PC-9 (cell line): ENCODE measurements at regions not wholly inside any gene's neighbourhood (a gene's known extent, or its start where the extent isn't known, plus 50 kb on each side); places are given as distances from the start of the nearest gene placed in this dataset.

ENCODE experiments used
- BruUV-seq: library from RNA; stranded (reverse); fragments of 400-500 nt; replicated peaks from 2 replicates; lab custom pipeline; 2021; lab: Mats Ljungman, UMichigan
- CTCF ChIA-PET: fragments of 300-600 bp; sonication (Branson Sonifier 250); formaldehyde crosslinking; loops from one replicate; lab custom pipeline; 2022; ENCODE audit warnings: antibody characterized with exemption; lab: Charles Lee
- POLR2A ChIA-PET: fragments of 300-600 bp; sonication (Branson Sonifier 250); formaldehyde crosslinking; loops from one replicate; lab custom pipeline; 2022; ENCODE audit warnings: antibody characterized with exemption; ENCODE audit not compliant: unreplicated experiment; lab: Charles Lee
- DNase-seq, 2 experiments: peaks; one replicate each; pipeline versions ENCODE4 v3.0.0 to v3.0.0-alpha.2; 2015 to 2022; ENCODE audit warnings: mixed read lengths in 1 of 2
- H2AFZ ChIP-seq: fragments of 200-600 bp; sonication (generic); 2 replicates; pipeline ENCODE4 v1.8.1; 2017; ENCODE audit warnings: antibody characterized with exemption
- H3F3A ChIP-seq: fragments of 200-600 bp; sonication (generic); 2 replicates; pipeline ENCODE4 v1.8.1; 2017; ENCODE audit warnings: antibody characterized with exemption, mild to moderate bottlenecking, low read depth; ENCODE audit not compliant: insufficient read depth
- H3K27ac ChIP-seq: fragments of 200-600 bp; sonication (generic); 2 replicates; pipeline ENCODE4 v1.6.1; 2016; ENCODE audit warnings: mixed run types
- H3K27me3 ChIP-seq: fragments of 200-600 bp; sonication (generic); 2 replicates; pipeline ENCODE4 v1.6.1; 2016; ENCODE audit warnings: low read depth, mixed run types; ENCODE audit not compliant: insufficient read depth
- H3K36me3 ChIP-seq: fragments of 200-600 bp; sonication (generic); 2 replicates; pipeline ENCODE4 v1.6.1; 2016; ENCODE audit warnings: low read depth, mixed run types
- H3K4me1 ChIP-seq: fragments of 200-600 bp; sonication (generic); replicated peaks from 2 replicates; pipeline ENCODE4 v1.6.1; 2016; ENCODE audit warnings: mixed run types; ENCODE audit not compliant: insufficient read depth
- H3K4me2 ChIP-seq: fragments of 200-600 bp; sonication (generic); 2 replicates; pipeline ENCODE4 v1.6.1; 2017; ENCODE audit warnings: mixed run types
- H3K4me3 ChIP-seq: fragments of 200-600 bp; sonication (generic); 2 replicates; pipeline ENCODE4 v1.6.1; 2016; ENCODE audit warnings: mixed run types
- H3K79me2 ChIP-seq: fragments of 200-600 bp; sonication (generic); 2 replicates; pipeline ENCODE4 v1.6.1; 2017; ENCODE audit warnings: low read depth, mixed run types
- H3K9me2 ChIP-seq: fragments of 200-600 bp; sonication (generic); 2 replicates; pipeline ENCODE4 v1.8.1; 2017; ENCODE audit warnings: mild to moderate bottlenecking; ENCODE audit not compliant: insufficient read depth
- H3K9me3 ChIP-seq: fragments of 200-600 bp; sonication (generic); 2 replicates; pipeline ENCODE4 v1.8.1; 2016; ENCODE audit warnings: low read depth; ENCODE audit not compliant: insufficient read depth
- H4K20me1 ChIP-seq: fragments of 200-600 bp; sonication (generic); 2 replicates; pipeline ENCODE4 v1.8.1; 2017; ENCODE audit not compliant: insufficient read depth
- EZH2 ChIP-seq: fragments of 200-600 bp; sonication (generic); IDR thresholded peaks from 2 replicates; pipeline ENCODE4 v1.8.0; 2017; ENCODE audit warnings: antibody characterized with exemption, low read depth
- intact Hi-C: fragments of 100-400 bp; cut with micrococcal nuclease; formaldehyde crosslinking; loops from one replicate; pipeline ENCODE4 v1.10.0; 2022; ENCODE audit not compliant: unreplicated experiment
- TF ChIP-seq, protein P1 (sequence below): fragments of 200-600 bp; sonication (generic); conservative IDR thresholded peaks from 2 replicates; pipeline ENCODE4 v1.6.1; 2017; ENCODE audit warnings: mixed run types, antibody characterized with exemption, mild to moderate bottlenecking, moderate library complexity

DNA sequence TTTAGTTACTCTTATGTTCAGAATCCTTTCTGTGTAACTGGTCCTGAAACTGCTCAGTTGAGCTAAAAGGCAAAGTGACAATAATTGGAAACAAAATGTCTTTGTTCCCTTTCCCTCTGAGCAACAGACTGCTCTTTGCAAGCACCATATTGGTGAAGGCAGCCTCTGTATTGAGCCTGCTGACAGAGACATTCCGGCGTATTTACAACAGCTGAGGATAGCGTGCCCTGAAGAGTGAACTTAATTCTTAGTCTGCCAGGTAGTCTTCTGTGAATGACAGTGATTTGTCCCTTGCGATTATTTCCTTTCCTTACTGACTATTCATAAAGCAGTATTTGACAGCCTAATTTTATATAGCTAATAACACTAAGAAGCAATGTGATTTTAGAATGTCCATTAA is 239.1 kb downstream of the CPS1 start:
- Histone ChIP-seq H3K4me1 (no peaks in the 10 kb centered on the region), H3K4me2 (no peak overlapping the region), H3K9me3 (no peaks in the 10 kb centered on the region), H3K79me2 (no peaks in the 10 kb centered on the region), H2AFZ (no peak overlapping the region), H3K36me3 (no peaks in the 10 kb centered on the region), H4K20me1 (no peaks in the 10 kb centered on the region), H3K4me3 (no peak overlapping the region), H3K27me3 (no peaks in the 10 kb centered on the region), H3K27ac (no peak overlapping the region), H3F3A (no peaks in the 10 kb centered on the region), H3K9me2 (no peaks in the 10 kb centered on the region)
- no TSS peak for BruUV-seq
- no peak for DNase-seq
- TF ChIP-seq, protein P1, sequence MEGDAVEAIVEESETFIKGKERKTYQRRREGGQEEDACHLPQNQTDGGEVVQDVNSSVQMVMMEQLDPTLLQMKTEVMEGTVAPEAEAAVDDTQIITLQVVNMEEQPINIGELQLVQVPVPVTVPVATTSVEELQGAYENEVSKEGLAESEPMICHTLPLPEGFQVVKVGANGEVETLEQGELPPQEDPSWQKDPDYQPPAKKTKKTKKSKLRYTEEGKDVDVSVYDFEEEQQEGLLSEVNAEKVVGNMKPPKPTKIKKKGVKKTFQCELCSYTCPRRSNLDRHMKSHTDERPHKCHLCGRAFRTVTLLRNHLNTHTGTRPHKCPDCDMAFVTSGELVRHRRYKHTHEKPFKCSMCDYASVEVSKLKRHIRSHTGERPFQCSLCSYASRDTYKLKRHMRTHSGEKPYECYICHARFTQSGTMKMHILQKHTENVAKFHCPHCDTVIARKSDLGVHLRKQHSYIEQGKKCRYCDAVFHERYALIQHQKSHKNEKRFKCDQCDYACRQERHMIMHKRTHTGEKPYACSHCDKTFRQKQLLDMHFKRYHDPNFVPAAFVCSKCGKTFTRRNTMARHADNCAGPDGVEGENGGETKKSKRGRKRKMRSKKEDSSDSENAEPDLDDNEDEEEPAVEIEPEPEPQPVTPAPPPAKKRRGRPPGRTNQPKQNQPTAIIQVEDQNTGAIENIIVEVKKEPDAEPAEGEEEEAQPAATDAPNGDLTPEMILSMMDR: no peak
- ChIA-PET POLR2A (no interaction called here), CTCF (no interaction called here)
- intact Hi-C loops: no loop called here

DNA sequence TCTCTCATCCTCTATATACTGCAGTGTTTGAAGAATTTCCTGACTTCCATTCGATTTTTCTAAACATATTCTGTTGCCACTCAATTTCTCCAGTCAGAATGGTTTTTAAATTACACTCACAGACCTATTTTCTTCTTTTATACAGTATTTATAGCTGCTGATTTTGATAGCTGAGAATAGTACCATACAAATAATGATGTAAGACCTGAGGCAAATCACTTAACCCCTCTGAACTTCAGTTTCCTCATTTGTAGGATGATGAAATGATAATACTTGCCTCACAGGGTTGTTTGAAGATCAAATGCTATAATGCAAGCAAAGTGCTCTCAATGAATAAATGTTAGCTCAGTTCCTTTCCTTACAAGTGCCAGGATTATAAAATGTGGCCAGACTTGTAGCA is 241.8 kb downstream of the CPS1 start:
- Histone ChIP-seq H3K79me2 (no peaks in the 10 kb centered on the region), H3K27ac (no peak overlapping the region), H2AFZ (no peak overlapping the region), H3K9me2 (no peaks in the 10 kb centered on the region), H3K27me3 (no peaks in the 10 kb centered on the region), H3K9me3 (no peaks in the 10 kb centered on the region), H3K4me3 (no peak overlapping the region), H4K20me1 (no peaks in the 10 kb centered on the region), H3K36me3 (no peaks in the 10 kb centered on the region), H3F3A (no peaks in the 10 kb centered on the region), H3K4me1 (no peaks in the 10 kb centered on the region), H3K4me2 (no peak overlapping the region)
- ChIA-PET POLR2A (no interaction called here), CTCF (no interaction called here)
- TF ChIP-seq EZH2: no peak
- TF ChIP-seq, protein P1: no peak
- intact Hi-C loops: no loop called here
- no TSS peak for BruUV-seq
- no peak for DNase-seq

DNA sequence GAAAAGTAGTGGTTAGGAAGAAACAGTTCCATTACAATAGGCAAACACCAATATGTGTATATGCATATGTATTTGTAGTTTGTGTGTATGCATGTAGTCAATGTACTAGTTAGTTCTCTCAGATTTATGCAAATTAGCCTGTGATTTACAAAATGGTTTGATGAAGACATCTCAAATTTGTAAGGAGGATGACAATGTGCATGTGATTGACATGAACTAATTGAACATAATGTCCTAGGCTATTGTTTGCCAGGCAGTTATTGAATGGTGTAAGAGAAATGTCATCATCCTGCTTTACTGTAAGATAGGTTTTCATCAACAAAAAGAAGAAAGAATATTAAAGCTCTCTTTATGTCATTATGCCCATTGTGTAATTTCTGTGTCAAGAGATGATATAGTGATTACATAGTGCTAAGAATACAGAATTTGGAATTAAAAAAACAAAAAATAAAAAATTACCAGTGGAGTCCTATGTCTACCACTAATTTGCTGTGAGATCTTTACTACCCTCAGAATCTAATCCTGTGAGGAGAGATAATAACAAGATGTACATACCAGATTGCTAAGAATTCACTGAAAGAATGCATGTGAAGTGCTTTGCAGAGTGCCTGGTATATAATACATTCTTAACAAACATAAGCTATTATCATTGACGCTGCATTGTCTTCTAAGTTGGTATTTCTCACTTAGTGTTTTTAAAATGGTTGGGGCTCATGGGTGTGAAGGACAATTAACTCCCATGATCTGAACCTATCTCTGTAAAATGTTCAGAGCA is 258.0 kb downstream of the CPS1 start:
- H3K4me3 ChIP-seq: no peak overlapping the region
- H3F3A ChIP-seq: no peaks in the 10 kb centered on the region
- H3K9me3 ChIP-seq: no peaks in the 10 kb centered on the region
- no peak for DNase-seq
- H3K9me2 ChIP-seq: no peaks in the 10 kb centered on the region
- no peak overlapping the region for H3K4me2 ChIP-seq
- no peak for TF ChIP-seq EZH2
- TF ChIP-seq, protein P1: no peak
- BruUV-seq: no TSS peak
- intact Hi-C loops: no loop called here
- H3K4me1 ChIP-seq: no peaks in the 10 kb centered on the region
- H4K20me1 ChIP-seq: no peaks in the 10 kb centered on the region
- H3K27me3 ChIP-seq: no peaks in the 10 kb centered on the region
- H3K27ac ChIP-seq: no peak overlapping the region
- ChIA-PET POLR2A (no interaction called here), CTCF (no interaction called here)
- H3K79me2 ChIP-seq: no peaks in the 10 kb centered on the region
- no peak overlapping the region for H2AFZ ChIP-seq
- H3K36me3 ChIP-seq: no peaks in the 10 kb centered on the region
